ENCODE measurements at regions not wholly inside any gene's neighbourhood (a gene's known extent, or its start where the extent isn't known, plus 50 kb on each side); places are given as distances from the start of the nearest gene placed in this dataset.

GRCh38 chr20:10133532-10133931, 85.1 kb upstream of the SNAP25 start:
- no peak for DNase-seq (ENCODE audit: low read depth, low spot score)
- no peak overlapping the region for H3K4me3 ChIP-seq (ENCODE audit: low read depth, low read length)
- ChIA-PET CTCF (no interaction called here), POLR2A (no interaction called here)
- TF ChIP-seq, protein P1, sequence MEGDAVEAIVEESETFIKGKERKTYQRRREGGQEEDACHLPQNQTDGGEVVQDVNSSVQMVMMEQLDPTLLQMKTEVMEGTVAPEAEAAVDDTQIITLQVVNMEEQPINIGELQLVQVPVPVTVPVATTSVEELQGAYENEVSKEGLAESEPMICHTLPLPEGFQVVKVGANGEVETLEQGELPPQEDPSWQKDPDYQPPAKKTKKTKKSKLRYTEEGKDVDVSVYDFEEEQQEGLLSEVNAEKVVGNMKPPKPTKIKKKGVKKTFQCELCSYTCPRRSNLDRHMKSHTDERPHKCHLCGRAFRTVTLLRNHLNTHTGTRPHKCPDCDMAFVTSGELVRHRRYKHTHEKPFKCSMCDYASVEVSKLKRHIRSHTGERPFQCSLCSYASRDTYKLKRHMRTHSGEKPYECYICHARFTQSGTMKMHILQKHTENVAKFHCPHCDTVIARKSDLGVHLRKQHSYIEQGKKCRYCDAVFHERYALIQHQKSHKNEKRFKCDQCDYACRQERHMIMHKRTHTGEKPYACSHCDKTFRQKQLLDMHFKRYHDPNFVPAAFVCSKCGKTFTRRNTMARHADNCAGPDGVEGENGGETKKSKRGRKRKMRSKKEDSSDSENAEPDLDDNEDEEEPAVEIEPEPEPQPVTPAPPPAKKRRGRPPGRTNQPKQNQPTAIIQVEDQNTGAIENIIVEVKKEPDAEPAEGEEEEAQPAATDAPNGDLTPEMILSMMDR (IDR thresholded peaks at IDR 0.05; ENCODE audit: insufficient read depth, low read length, missing control alignments), result no peak

DNA sequence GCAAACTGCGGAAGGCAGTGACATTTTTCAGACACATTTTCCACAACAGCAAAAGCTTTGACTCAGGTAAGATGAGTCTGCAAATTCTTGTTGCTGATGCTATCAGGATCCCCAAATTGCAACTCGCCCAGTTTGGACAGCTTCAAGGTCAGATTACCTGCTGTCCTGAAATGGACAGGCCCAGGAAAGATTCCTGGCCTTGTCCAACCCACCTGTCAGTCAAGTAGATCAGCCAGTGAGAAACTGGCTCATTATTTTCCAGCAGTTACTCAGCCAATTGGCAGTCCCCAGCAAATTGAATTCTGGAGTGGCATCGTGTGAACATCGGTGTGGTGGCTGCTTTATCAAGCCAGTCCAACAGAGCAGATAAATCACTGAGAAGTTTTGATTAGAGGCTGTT, 84.5 kb upstream of the SNAP25 start:
- TF ChIP-seq, protein P1 (IDR thresholded peaks at IDR 0.05; ENCODE audit: insufficient read depth, low read length, missing control alignments), result no peak
- H3K4me3 ChIP-seq (ENCODE audit: low read depth, low read length), result no peak overlapping the region
- POLR2A ChIA-PET, result no interaction called here
- DNase-seq (ENCODE audit: low read depth, low spot score), result no peak
- CTCF ChIA-PET, result no interaction called here

DNA sequence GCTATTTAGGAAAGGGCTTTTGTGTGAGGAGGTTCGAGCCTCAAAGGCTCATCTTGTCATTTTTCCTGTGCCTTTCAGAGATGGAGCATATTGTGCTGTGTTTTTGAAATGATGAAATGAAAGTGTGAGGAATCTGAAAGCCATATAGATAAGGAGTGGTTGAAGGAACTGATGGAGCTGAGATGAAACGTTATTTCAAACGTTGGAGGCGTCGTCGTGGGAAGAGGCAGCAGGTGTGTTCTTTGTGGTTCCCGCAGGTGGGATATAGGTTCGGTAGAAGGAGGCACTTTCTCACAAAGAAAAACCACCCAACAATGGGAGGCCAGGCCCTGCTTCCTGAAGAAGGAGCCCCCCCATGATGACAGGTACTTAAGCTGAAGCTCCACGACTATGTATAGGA, 83.2 kb upstream of the SNAP25 start:
- ChIA-PET CTCF (no interaction called here), POLR2A (no interaction called here)
- DNase-seq (ENCODE audit: low read depth, low spot score), result no peak
- TF ChIP-seq, protein P1 (IDR thresholded peaks at IDR 0.05; ENCODE audit: insufficient read depth, low read length, missing control alignments), result no peak
- no peak overlapping the region for H3K4me3 ChIP-seq (ENCODE audit: low read depth, low read length)

DNA sequence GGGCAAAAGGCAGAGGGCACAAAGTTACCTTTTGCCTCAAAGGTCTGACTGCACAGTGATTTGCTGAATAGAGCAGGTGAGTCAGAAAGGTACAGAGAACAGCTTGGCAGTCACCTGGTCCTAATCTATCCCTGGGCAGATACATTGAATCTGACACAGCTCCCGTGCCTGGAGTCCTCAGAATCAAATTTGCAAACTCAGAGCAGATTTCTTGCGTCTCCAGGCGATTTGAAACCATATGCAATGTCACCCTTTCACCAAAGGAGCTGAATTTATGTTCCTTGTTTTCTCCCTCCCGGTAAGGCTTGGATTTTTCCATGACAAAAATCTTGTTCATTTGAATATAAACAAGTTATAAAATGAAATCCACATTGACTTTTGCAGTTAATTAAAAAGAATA, 81.6 kb upstream of the SNAP25 start:
- DNase-seq (ENCODE audit: low read depth, low spot score), result no peak
- ChIA-PET POLR2A (no interaction called here), CTCF (interaction anchor here (0.5 kb wide), 1 partner anchor 729 kb away, joined by 3 read pairs; no protein-coding TSS in a partner anchor)
- H3K4me3 ChIP-seq (ENCODE audit: low read depth, low read length), result no peak overlapping the region
- TF ChIP-seq, protein P1 (IDR thresholded peaks at IDR 0.05; ENCODE audit: insufficient read depth, low read length, missing control alignments), result no peak

DNA sequence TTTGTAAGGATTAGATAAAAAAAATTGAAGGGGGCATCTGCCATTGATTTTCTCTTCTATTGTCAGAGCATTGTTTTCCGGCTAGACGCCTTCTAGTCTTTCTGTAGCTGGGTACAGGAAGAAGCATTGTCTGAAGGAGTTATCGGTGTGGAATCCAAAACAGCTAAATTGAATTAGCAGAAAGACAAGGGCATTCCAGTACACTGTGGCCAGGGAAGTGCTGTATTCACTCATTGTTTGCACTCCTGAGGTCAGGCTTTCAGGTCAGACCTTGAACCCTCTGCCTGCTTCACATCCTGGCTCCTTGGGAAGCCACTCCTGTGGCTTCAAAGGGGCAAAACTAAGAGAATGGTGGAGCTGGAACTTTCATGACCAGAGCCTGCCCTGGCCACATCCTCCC, 81.1 kb upstream of the SNAP25 start:
- TF ChIP-seq, protein P1 (IDR thresholded peaks at IDR 0.05; ENCODE audit: insufficient read depth, low read length, missing control alignments), result no peak
- no peak for DNase-seq (ENCODE audit: low read depth, low spot score)
- ChIA-PET POLR2A (no interaction called here), CTCF (interaction anchor here (2.0 kb wide), 1 partner anchor 47 kb away, joined by 5 read pairs; no protein-coding TSS in a partner anchor)
- no peak overlapping the region for H3K4me3 ChIP-seq (ENCODE audit: low read depth, low read length)

DNA sequence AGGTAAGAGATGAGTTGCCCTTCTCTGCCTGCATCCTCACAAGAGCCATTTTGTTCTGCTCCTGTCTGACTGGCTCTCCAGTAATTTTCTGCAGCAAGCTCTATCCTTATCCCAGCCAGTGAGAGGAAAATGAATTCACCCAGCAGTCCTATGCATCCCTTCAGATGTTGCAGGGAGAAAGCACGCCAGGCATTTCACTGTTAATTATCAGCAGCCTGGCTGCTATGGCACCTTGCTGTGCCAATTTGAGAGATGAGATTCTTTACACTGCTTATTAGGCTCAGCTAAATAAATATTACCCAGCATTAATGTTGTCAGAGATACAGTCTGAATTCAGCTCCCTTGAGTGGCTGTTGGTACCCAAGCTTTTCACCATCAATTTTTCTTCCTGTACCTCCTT, 61.1 kb upstream of the SNAP25 start:
- TF ChIP-seq, protein P1 (IDR thresholded peaks at IDR 0.05; ENCODE audit: insufficient read depth, low read length, missing control alignments), result no peak
- no peak overlapping the region for H3K4me3 ChIP-seq (ENCODE audit: low read depth, low read length)
- no peak for DNase-seq (ENCODE audit: low read depth, low spot score)
- ChIA-PET POLR2A (no interaction called here), CTCF (no interaction called here)
